ENCODE measurements at regions not wholly inside any gene's neighbourhood (a gene's known extent, or its start where the extent isn't known, plus 50 kb on each side); places are given as distances from the start of the nearest gene placed in this dataset.
A peak's percentile ranks its signal among the peaks of the same experiment; 100 is the strongest.

DNA sequence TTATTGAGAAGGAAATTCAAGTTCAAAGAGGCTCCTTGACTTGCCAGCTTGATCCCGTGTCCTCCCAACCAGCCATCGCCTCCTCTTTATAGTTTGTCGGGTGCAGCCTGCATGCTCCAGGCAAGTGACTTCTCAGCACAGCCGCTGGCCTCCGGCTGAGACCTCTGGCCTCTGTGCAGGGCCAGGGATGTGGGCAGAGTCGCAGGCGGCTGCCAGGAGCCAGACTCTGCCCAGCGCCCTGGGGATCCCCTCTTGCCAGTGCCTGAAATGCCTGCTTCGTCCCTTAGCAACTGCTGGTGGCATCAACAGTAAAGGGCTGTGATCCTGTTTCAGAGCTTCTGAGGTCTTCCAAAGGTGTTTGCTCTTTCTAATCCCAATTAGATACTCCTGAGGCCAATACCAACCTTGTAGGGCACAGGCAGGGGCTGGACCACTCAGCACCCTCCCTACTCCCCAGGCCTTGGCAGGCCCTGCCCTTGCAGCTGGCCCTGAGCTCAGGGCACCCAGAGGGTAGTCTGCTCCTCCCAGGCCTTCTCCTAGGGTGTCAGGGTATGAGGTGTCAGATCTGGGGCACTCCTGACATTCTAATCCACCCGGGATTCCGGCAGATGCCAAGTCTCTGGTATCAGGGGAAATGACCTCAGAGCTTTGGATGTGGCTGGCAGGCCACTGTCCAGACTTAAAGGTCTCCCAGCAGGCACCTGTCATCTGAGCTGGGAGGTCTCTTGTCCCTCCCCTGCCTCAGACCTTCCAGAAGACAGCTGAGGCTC, 68.0 kb upstream of the SIAH1 start:
- H3K9me3 ChIP-seq, result no peaks in the 10 kb centered on the region
- ATAC-seq (peak in 2 of 4 donors; percentile 23 to 33), DNase-seq (no peak)
- no peak overlapping the region for H3K27ac ChIP-seq
- H3K4me1 ChIP-seq, result no peaks in the 10 kb centered on the region
- no peaks in the 10 kb centered on the region for H3K36me3 ChIP-seq
- intact Hi-C loops (cut with DNase I), result no loop called here
- 96% methylated on average over 3 of the region's 11 CpGs for WGBS (ENCODE audit: insufficient coverage, low coverage, low lambda C conversion rate, missing lambda C conversion rate)
- H3K4me3 ChIP-seq, result no peak overlapping the region
- no peak for TF ChIP-seq POLR2A (IDR thresholded peaks at IDR 0.05)
- TF ChIP-seq, protein P1, sequence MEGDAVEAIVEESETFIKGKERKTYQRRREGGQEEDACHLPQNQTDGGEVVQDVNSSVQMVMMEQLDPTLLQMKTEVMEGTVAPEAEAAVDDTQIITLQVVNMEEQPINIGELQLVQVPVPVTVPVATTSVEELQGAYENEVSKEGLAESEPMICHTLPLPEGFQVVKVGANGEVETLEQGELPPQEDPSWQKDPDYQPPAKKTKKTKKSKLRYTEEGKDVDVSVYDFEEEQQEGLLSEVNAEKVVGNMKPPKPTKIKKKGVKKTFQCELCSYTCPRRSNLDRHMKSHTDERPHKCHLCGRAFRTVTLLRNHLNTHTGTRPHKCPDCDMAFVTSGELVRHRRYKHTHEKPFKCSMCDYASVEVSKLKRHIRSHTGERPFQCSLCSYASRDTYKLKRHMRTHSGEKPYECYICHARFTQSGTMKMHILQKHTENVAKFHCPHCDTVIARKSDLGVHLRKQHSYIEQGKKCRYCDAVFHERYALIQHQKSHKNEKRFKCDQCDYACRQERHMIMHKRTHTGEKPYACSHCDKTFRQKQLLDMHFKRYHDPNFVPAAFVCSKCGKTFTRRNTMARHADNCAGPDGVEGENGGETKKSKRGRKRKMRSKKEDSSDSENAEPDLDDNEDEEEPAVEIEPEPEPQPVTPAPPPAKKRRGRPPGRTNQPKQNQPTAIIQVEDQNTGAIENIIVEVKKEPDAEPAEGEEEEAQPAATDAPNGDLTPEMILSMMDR (IDR thresholded peaks at IDR 0.05), result no peak
- H3K27me3 ChIP-seq, result no peaks in the 10 kb centered on the region

DNA sequence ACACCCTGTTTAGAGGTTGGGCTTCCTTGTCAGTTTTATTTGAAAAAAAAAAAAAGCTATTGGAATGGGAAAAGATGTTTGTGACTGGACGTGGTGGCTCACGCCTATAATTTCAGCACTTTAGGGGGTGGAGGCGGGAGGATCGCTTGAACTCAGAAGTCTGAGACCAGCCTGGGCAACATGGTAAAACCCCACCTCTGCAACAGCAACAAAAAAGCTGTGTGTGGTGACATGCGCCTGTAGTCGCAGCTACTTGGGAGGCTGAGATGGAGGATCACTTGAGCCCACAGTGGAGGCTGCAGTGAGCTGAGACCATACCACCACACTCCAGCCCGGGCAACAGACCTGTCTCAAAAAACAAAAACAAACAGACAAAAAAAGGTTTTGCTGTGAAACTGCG, 66.1 kb upstream of the SIAH1 start:
- TF ChIP-seq, protein P1 (IDR thresholded peaks at IDR 0.05), result no peak
- no peak for TF ChIP-seq POLR2A (IDR thresholded peaks at IDR 0.05)
- no peaks in the 10 kb centered on the region for H3K4me1 ChIP-seq
- H3K27me3 ChIP-seq, result no peaks in the 10 kb centered on the region
- no peaks in the 10 kb centered on the region for H3K36me3 ChIP-seq
- WGBS (ENCODE audit: insufficient coverage, low coverage, low lambda C conversion rate, missing lambda C conversion rate), result 93% methylated on average over 6 of the region's 8 CpGs
- DNase-seq (no peak), ATAC-seq (no peak)
- no peak overlapping the region for H3K27ac ChIP-seq
- intact Hi-C loops (cut with DNase I), result no loop called here
- no peaks in the 10 kb centered on the region for H3K9me3 ChIP-seq
- no peak overlapping the region for H3K4me3 ChIP-seq

DNA sequence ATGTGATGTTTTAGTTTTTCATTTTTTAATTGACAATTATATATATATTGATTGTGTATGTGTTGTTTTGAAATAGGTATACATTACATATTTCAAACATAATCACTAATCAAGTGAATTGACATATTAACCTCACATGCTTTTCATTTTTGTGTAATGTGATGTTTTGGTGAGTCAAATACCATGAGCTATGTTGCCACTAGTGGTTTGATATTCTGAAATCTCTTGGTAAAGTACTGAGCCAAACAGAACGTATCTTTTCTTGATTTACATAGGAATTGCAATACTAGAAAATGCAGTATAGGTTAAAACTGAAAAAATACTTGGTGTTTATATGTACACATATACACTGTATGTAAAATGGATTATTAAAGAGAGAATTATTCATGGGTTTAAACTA, 65.2 kb upstream of the SIAH1 start:
- H3K36me3 ChIP-seq, result no peaks in the 10 kb centered on the region
- no peak overlapping the region for H3K27ac ChIP-seq
- no peak for DNase-seq
- no peaks in the 10 kb centered on the region for H3K9me3 ChIP-seq
- H3K4me1 ChIP-seq, result no peaks in the 10 kb centered on the region
- intact Hi-C loops (cut with DNase I), result no loop called here
- ATAC-seq, result no peak
- no peak for TF ChIP-seq POLR2A (IDR thresholded peaks at IDR 0.05)
- TF ChIP-seq, protein P1 (IDR thresholded peaks at IDR 0.05), result no peak
- 69% methylated on average over 1 of the region's 1 CpG for WGBS (ENCODE audit: insufficient coverage, low coverage, low lambda C conversion rate, missing lambda C conversion rate)
- no peaks in the 10 kb centered on the region for H3K27me3 ChIP-seq
- H3K4me3 ChIP-seq, result no peak overlapping the region

DNA sequence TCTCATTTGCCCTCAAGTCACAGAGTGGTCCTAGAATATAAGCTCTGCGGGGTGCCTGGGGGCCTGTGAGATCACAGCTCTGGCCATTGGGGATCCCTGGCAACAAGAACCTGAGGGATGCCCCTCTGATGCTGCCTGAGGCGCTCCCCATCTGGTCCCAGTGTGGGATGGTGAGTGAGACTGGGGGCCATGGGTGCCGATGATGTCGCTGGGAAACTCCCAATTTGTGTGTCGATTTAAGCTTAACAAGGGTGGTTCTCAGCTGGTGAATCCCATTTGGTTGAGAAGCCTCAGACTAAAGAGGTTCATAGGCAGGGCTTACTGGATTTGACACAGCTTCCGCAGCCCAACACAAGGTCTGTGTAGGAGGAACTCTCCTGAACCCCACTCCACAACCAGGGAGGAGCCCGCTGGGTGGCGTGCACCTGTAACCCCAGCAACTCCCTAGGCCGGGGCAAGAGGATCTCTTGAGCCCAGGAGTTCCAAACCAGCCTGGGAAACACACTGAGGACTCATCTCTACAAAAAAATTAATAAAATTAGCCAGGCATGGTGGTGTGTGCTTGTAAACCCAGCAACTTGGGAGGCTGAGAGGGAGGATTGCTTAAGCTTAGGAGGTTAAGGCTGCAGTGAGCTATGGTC, 63.7 kb upstream of the SIAH1 start:
- no peaks in the 10 kb centered on the region for H3K9me3 ChIP-seq
- ATAC-seq (no peak), DNase-seq (no peak)
- H3K27ac ChIP-seq, result no peak overlapping the region
- TF ChIP-seq, protein P1 (IDR thresholded peaks at IDR 0.05), result no peak
- no peak for TF ChIP-seq POLR2A (IDR thresholded peaks at IDR 0.05)
- intact Hi-C loops (cut with DNase I), result no loop called here
- WGBS (ENCODE audit: insufficient coverage, low coverage, low lambda C conversion rate, missing lambda C conversion rate), result 92% methylated on average over 2 of the region's 9 CpGs
- H3K27me3 ChIP-seq, result no peaks in the 10 kb centered on the region
- no peaks in the 10 kb centered on the region for H3K36me3 ChIP-seq
- H3K4me1 ChIP-seq, result no peaks in the 10 kb centered on the region
- H3K4me3 ChIP-seq, result no peak overlapping the region
